ENCODE measurements at regions not wholly inside any gene's neighbourhood (a gene's known extent, or its start where the extent isn't known, plus 50 kb on each side); places are given as distances from the start of the nearest gene placed in this dataset.
"Not testable (repeated sequence)": the region's sequence is repeated elsewhere in the genome, so short reads cannot be mapped to it uniquely, and the experiment has no call there.

DNA sequence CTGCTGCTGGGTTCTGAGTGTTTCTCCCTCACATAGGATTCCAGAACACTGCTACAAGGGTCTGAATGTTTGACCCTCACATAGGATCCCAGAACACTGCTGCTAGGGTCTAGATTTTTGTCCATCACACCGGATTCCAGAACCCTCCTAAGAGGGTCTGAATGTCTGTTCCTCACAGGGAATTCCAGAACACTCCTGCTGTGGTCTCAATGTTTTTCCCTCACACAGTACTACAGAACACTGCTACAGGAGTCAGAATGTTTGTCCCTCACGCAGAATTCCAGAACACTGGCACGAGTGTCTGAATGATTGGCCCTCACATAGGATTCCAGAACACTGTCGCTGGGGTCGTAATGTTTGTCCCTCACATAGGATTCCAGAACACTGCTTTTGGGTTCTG, 221.6 kb downstream of the FOXD4L6 start:
- DNase-seq (ENCODE audit: low read depth in 2 of 2): not testable (repeated sequence)

GRCh38 chr9:40892315-40892714, 236.2 kb downstream of the FOXD4L6 start:
- not testable (repeated sequence) for DNase-seq (ENCODE audit: low read depth in 2 of 2)

GRCh38 chr9:40885858-40886257, 242.6 kb downstream of the FOXD4L6 start:
- not testable (repeated sequence) for DNase-seq (ENCODE audit: low read depth in 2 of 2)

GRCh38 chr9:40884902-40885490, 243.5 kb downstream of the FOXD4L6 start:
- not testable (repeated sequence) for DNase-seq (ENCODE audit: low read depth in 2 of 2)

DNA sequence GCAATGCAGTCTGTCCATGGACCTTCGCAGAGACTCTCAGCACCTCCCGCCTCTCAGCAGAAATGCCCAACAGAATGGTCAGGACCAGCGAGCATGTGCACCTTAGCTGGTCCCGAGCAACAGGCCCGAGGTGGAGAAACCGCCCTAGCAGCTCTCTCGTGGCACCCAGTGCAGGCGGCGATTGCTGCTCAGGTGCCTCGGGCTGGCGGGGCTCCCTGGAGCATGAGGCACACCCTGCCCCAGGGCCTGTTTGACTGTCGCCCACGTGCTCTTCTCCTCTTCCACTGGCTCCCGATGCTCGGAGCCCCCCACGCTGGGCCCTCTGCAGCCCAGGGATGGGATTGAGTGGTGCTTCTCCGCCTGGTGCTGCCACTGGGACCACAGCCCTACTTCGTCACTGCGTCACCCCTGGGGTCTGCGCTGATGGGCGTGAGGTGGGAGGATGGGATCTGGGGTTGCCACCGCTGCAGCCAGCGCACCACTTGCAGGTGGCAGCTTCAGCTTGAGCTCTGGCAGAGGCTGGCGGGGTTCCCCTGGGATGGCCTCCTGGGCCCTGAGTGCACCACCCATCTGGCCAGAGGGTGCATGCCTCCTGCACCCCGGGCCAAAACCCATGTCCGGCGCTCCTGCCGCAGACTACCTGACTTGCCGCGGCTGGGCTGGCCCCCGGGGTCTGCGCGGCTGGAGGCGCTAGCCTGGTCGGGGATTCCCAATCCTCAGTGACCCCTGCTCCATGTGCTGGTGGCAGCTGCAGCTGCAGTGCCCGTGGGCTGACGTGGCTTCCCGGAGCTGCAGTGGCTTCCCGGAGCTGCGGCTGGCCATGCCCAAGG, 244.2 kb downstream of the FOXD4L6 start:
- DNase-seq (ENCODE audit: low read depth in 2 of 2): no peak

- DNase-seq (ENCODE audit: low read depth in 2 of 2): not testable (repeated sequence)
Measured at GRCh38 chr9:40883423-40884071, 244.9 kb downstream of the FOXD4L6 start.

DNA sequence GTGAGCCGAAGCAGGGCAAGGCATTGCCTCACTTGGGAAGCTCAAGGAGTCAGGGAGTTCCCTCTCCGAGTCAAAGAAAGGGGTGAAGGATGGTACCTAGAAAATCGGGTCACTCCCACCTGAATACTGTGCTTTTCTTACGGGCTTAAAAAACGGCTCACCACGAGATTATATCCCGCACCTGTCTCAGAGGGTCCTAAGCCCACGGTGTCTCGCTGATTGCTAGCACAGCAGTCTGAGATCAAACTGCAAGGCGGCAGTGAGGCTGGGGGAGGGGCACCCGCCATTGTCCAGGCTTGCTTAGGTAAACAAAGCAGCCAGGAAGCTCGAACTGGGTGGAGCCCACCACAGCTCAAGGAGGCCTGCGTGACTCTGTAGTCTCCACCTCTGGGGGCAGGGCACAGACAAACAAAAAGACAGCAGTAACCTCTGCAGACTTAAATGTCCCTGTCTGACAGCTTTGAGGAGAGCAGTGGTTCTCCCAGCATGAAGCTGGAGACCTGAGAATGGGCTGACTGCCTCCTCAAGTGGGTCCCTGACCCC, 254.7 kb downstream of the FOXD4L6 start:
- not testable (repeated sequence) for DNase-seq (ENCODE audit: low read depth in 2 of 2)

DNA sequence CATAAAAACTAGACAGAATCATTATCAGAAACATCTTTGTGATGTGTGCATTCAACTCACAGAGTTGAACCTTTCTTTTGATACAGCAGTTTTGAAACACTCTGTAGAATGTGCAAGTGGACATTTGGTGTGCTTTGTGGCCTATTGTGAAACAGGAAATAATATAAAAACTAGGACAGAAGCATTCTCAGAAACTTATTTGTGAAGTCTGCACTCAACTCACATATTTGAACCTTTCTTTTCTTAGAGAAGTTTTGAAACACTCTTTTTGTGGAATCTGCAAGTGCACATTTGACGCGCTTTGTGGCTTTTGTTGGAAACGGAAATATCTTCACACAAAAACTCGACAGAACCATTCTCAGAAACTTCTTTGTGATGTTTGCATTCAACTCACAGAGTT, 260.0 kb downstream of the FOXD4L6 start:
- not testable (repeated sequence) for DNase-seq (ENCODE audit: low read depth in 2 of 2)
